Omental fat pad (tissue), 3 donors: ENCODE measurements at regions not wholly inside any gene's neighbourhood (a gene's known extent, or its start where the extent isn't known, plus 50 kb on each side); places are given as distances from the start of the nearest gene placed in this dataset.

Source experiments
- ATAC-seq: fragments of 150-250 bp; one replicate; pipeline ENCODE4 v1.9.1; 2016; ENCODE audit warnings: mild to moderate bottlenecking, moderate library complexity; ENCODE audit not compliant: low FRiP score
- DNase-seq: peaks from one replicate; pipeline ENCODE4 v3.0.0-alpha.2; 2019; ENCODE audit warnings: low spot score
- TF ChIP-seq, protein P1 (sequence below), 3 donors: fragments of 450-650 bp; IDR thresholded peaks; one replicate each; pipeline ENCODE4 v1.5.1; 2016 to 2017; ENCODE audit warnings: antibody characterized with exemption in 3 of 3, mild to moderate bottlenecking in 3 of 3, moderate library complexity in 2 of 3

DNA sequence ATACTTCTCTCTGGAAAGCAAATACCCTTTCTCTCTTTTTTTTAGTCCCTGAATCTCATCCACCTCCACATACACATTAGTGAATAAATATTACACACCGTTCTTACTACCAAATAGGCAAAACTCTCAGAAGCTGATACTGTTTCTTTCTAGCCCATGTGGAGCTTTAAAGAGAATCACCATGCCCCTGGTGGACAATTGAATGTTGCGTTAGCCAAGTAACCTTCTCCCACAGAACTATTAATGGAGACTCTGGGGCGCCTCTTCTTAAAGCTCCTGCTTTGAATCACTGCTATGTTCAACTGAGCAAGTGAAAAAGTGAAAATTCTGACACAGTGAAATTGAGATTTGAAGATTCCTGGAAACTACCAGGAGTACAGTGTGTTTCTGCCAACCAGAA, 522.8 kb upstream of the CDH7 start:
- TF ChIP-seq, protein P1, sequence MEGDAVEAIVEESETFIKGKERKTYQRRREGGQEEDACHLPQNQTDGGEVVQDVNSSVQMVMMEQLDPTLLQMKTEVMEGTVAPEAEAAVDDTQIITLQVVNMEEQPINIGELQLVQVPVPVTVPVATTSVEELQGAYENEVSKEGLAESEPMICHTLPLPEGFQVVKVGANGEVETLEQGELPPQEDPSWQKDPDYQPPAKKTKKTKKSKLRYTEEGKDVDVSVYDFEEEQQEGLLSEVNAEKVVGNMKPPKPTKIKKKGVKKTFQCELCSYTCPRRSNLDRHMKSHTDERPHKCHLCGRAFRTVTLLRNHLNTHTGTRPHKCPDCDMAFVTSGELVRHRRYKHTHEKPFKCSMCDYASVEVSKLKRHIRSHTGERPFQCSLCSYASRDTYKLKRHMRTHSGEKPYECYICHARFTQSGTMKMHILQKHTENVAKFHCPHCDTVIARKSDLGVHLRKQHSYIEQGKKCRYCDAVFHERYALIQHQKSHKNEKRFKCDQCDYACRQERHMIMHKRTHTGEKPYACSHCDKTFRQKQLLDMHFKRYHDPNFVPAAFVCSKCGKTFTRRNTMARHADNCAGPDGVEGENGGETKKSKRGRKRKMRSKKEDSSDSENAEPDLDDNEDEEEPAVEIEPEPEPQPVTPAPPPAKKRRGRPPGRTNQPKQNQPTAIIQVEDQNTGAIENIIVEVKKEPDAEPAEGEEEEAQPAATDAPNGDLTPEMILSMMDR (IDR thresholded peaks at IDR 0.05): no peak
- DNase-seq (no peak), ATAC-seq (no peak)

DNA sequence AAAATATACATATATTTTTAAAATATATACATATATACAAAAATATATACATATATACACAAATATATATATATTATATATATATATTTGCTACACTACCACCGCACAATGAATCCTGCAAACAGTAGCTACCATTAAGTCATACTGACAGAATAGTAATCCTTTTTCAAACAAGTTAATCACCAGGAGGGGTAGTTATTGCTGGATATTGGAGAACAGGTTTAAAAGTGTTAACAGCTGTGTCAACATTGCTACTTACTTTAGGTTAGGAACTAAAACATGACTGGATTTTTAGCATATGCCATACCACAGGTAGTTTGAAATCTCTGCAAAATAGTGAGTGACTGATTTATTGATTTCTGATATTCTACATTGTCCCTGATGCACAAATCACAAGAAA, 529.1 kb upstream of the CDH7 start:
- TF ChIP-seq, protein P1 (IDR thresholded peaks at IDR 0.05): no peak
- DNase-seq (no peak), ATAC-seq (no peak)

DNA sequence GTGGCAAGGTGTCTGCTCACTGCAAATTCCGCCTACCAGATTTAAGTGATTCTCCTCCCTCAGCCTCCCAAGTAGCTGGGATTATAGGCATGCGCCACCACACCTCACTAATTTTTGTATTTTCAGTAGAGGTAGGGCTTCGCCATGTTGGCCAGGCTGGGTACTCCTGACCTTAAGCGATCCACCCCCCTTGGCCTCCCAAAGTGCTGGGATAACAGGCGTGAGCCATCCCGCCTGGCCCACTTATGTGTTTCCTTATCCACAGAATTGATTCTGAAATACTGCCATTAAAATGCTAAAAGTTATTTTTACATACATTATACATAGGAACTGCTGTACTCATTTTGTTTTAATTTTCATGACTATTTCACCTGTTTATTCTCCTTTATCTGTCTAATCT, 529.7 kb upstream of the CDH7 start:
- TF ChIP-seq, protein P1 (IDR thresholded peaks at IDR 0.05): no peak
- DNase-seq: no peak
- no peak for ATAC-seq

DNA sequence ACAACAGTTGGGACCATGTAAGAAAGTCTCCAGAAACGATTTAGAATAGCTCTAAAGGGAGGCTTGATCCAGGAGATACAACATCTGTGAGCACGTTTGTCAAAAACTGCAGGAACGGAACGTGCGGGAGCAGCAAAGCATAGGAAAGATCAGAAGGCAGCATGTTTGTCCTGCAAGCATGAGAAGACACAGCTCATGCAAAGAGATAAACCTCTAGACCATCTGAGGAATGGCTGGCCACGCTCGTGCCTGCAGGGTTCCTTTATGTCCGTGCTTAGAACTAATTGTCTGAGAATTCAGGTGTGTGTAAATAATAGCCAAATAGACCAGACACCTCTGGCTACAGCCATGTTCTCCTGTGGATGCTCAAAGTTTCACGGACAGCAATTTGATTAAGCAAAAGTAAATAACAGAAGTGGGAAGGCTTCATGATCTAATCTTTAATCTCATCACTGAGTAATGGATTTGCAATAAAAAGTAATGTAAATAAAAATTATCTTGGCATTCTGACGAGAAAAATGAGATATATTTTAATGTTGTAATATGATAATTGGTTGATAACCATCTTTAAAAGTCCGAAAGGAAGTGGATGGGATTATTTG, 534.8 kb upstream of the CDH7 start:
- ATAC-seq: no peak
- TF ChIP-seq, protein P1 (IDR thresholded peaks at IDR 0.05): no peak
- no peak for DNase-seq

DNA sequence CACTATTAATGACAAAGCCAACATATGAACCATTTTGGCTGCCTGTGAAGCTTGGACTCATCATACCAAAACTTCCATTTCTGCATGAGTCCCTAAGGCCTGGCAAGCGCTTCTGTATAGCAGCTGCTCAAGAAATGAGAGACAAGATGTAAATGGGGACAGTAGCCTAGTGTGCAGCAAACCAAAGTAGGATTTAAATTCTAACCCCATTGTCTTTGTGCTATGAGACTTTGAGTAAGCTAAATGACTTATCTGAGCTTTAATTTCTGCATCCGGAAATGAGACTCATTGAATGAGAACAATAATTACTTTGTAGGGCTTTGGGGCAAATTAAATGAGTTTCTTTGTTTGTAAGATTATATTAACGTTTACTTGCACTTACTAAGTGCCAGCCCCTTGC, 536.4 kb upstream of the CDH7 start:
- TF ChIP-seq, protein P1 (IDR thresholded peaks at IDR 0.05): no peak
- ATAC-seq: no peak
- no peak for DNase-seq

DNA sequence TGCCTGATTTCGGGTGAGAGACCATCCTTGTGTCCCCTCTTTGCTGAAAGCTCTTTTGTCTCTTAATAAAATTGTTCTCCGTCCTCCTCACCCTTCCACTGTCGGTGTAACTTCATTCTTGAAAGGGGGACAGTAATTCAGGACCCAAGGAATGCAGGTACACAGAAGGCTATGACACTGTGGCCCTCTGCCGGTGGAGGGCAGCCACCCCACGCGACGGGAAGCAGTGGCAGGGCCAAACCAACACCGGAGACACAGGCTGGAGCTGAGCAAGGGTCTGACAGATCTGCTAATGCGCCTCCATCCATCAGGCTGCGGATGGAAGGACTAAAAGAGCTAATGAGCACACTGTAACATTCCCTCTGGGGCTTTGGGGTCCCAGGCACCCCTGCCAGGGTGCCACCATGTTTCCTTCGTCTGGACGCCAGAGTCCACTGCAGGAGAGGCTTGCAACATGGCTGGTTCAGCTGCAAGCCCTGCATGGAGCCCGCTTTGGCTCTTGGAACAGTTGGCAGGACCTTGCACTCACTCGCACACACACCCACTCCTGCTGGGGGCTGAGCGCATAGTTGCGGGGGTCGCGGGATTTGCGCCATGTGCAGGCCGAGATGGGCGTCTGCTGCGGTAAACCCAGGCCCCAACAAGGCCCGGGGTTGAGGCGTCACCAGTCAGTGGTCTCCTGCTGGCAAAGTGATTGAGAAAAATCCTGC, 544.1 kb upstream of the CDH7 start:
- TF ChIP-seq, protein P1 (IDR thresholded peaks at IDR 0.05): no peak
- DNase-seq (no peak), ATAC-seq (no peak)

DNA sequence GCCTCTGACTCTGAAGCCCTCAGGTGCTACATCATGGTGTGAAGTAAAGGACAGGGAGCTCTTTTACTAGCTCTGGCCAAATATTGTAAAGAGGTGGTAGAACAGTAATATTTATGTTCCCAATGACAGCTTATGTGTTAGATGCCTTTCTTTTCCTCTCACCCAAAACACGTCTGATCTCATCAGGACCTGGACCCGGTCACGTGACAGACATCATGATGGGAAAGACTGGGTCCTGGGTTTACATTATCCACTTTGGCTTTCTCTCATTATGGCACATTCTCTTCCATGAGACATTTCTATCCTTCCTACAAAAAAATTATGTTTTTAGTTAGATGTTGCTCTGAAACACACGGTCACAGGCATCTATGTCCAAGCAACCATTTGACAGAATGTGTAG, 548.7 kb upstream of the CDH7 start:
- ATAC-seq (no peak), DNase-seq (no peak)
- TF ChIP-seq, protein P1 (IDR thresholded peaks at IDR 0.05): no peak
